Dendritic cell treated with granulocyte-macrophage colony-stimulating factor and Interleukin-4, amounts not matched to agents 40 ng/mL and 50 ng/mL, for 4 days (primary cell): ENCODE measurements at regions not wholly inside any gene's neighbourhood (a gene's known extent, or its start where the extent isn't known, plus 50 kb on each side); places are given as distances from the start of the nearest gene placed in this dataset.

Experiments used
- H3K27ac Mint-ChIP-seq: one replicate; pipeline ENCODE4 v1.8.0; 2022; ENCODE audit warnings: mild to moderate bottlenecking, mixed read lengths
- H3K27me3 Mint-ChIP-seq: one replicate; pipeline ENCODE4 v1.8.0; 2022; ENCODE audit warnings: mild to moderate bottlenecking, mixed read lengths
- H3K36me3 Mint-ChIP-seq: one replicate; pipeline ENCODE4 v1.8.0; 2022; ENCODE audit warnings: low read depth, mixed read lengths
- H3K4me1 Mint-ChIP-seq: one replicate; pipeline ENCODE4 v1.8.0; 2022; ENCODE audit warnings: low read depth, mixed read lengths
- H3K4me3 Mint-ChIP-seq: one replicate; pipeline ENCODE4 v1.8.0; 2022; ENCODE audit warnings: mild to moderate bottlenecking, moderate library complexity, mixed read lengths
- H3K9me3 Mint-ChIP-seq: one replicate; pipeline ENCODE4 v1.8.0; 2022; ENCODE audit warnings: mixed read lengths
- intact Hi-C: fragments of 100-400 bp; cut with micrococcal nuclease; formaldehyde crosslinking; loops from one replicate; pipeline ENCODE4 v1.15.0; 2022

- H3K9me3 Mint-ChIP-seq: no peaks in the 10 kb centered on the region
- H3K27me3 Mint-ChIP-seq: no peaks in the 10 kb centered on the region
- H3K4me1 Mint-ChIP-seq: no peaks in the 10 kb centered on the region
- intact Hi-C loops: no loop called here
- H3K27ac Mint-ChIP-seq: no peak overlapping the region
- no peak overlapping the region for H3K4me3 Mint-ChIP-seq
- H3K36me3 Mint-ChIP-seq: no peaks in the 10 kb centered on the region
These were observed 68.5 kb upstream of the PLCL2 start for GRCh38 chr3:16816048-16816780.

- no peaks in the 10 kb centered on the region for H3K27me3 Mint-ChIP-seq
- no peaks in the 10 kb centered on the region for H3K4me1 Mint-ChIP-seq
- H3K9me3 Mint-ChIP-seq: no peaks in the 10 kb centered on the region
- H3K27ac Mint-ChIP-seq: no peak overlapping the region
- no peak overlapping the region for H3K4me3 Mint-ChIP-seq
- no peaks in the 10 kb centered on the region for H3K36me3 Mint-ChIP-seq
- intact Hi-C loops: no loop called here
These were observed 67.6 kb upstream of the PLCL2 start for GRCh38 chr3:16817197-16817596.

- no peaks in the 10 kb centered on the region for H3K36me3 Mint-ChIP-seq
- intact Hi-C loops: no loop called here
- no peak overlapping the region for H3K27ac Mint-ChIP-seq
- no peaks in the 10 kb centered on the region for H3K9me3 Mint-ChIP-seq
- no peak overlapping the region for H3K4me3 Mint-ChIP-seq
- peaks cover 7% of the 10 kb centered on the region for H3K4me1 Mint-ChIP-seq
- H3K27me3 Mint-ChIP-seq: no peaks in the 10 kb centered on the region
These were observed 66.6 kb upstream of the PLCL2 start for GRCh38 chr3:16818194-16818593.

GRCh38 chr3:16818945-16819344 is 65.8 kb upstream of the PLCL2 start:
- Mint-ChIP-seq H3K4me3 (no peak overlapping the region), H3K4me1 (peaks cover 7% of the 10 kb centered on the region), H3K9me3 (no peaks in the 10 kb centered on the region), H3K36me3 (no peaks in the 10 kb centered on the region), H3K27ac (no peak overlapping the region), H3K27me3 (no peaks in the 10 kb centered on the region)
- intact Hi-C loops: no loop called here

- H3K4me1 Mint-ChIP-seq: peaks cover 7% of the 10 kb centered on the region
- intact Hi-C loops: no loop called here
- no peaks in the 10 kb centered on the region for H3K36me3 Mint-ChIP-seq
- H3K4me3 Mint-ChIP-seq: no peak overlapping the region
- H3K27ac Mint-ChIP-seq: no peak overlapping the region
- H3K27me3 Mint-ChIP-seq: no peaks in the 10 kb centered on the region
- H3K9me3 Mint-ChIP-seq: no peaks in the 10 kb centered on the region
These were observed 64.3 kb upstream of the PLCL2 start for GRCh38 chr3:16820485-16820884.

GRCh38 chr3:16821053-16821452 is 63.7 kb upstream of the PLCL2 start:
- H3K27me3 Mint-ChIP-seq: no peaks in the 10 kb centered on the region
- no peak overlapping the region for H3K4me3 Mint-ChIP-seq
- H3K4me1 Mint-ChIP-seq: peaks cover 7% of the 10 kb centered on the region
- H3K9me3 Mint-ChIP-seq: no peaks in the 10 kb centered on the region
- intact Hi-C loops: no loop called here
- no peaks in the 10 kb centered on the region for H3K36me3 Mint-ChIP-seq
- H3K27ac Mint-ChIP-seq: no peak overlapping the region

GRCh38 chr3:16824081-16824696 is 60.6 kb upstream of the PLCL2 start:
- H3K36me3 Mint-ChIP-seq: no peaks in the 10 kb centered on the region
- no peaks in the 10 kb centered on the region for H3K9me3 Mint-ChIP-seq
- no peak overlapping the region for H3K4me3 Mint-ChIP-seq
- peaks cover 7% of the 10 kb centered on the region for H3K4me1 Mint-ChIP-seq
- no peaks in the 10 kb centered on the region for H3K27me3 Mint-ChIP-seq
- no peak overlapping the region for H3K27ac Mint-ChIP-seq
- intact Hi-C loops: no loop called here

- H3K27ac Mint-ChIP-seq: no peak overlapping the region
- intact Hi-C loops: no loop called here
- H3K4me1 Mint-ChIP-seq: peaks cover 7% of the 10 kb centered on the region
These were observed 59.0 kb upstream of the PLCL2 start for GRCh38 chr3:16825617-16826204.

GRCh38 chr3:16828815-16829214 is 55.9 kb upstream of the PLCL2 start:
- Mint-ChIP-seq H3K27me3 (no peaks in the 10 kb centered on the region), H3K27ac (no peak overlapping the region), H3K9me3 (no peaks in the 10 kb centered on the region), H3K36me3 (no peaks in the 10 kb centered on the region), H3K4me1 (no peaks in the 10 kb centered on the region), H3K4me3 (no peak overlapping the region)
- intact Hi-C loops: loop anchor here (2.0 kb wide), 2 partner anchors 228 to 404 kb away; no protein-coding TSS in a partner anchor

More at GRCh38 chr3:16825617-16826204, 59.0 kb upstream of the PLCL2 start:
- no peaks in the 10 kb centered on the region for H3K9me3 Mint-ChIP-seq
- H3K36me3 Mint-ChIP-seq: no peaks in the 10 kb centered on the region
- no peak overlapping the region for H3K4me3 Mint-ChIP-seq
- no peaks in the 10 kb centered on the region for H3K27me3 Mint-ChIP-seq

GRCh38 chr3:16831846-16832245 is 52.9 kb upstream of the PLCL2 start:
- Mint-ChIP-seq H3K27me3 (no peaks in the 10 kb centered on the region), H3K27ac (no peak overlapping the region), H3K36me3 (no peaks in the 10 kb centered on the region), H3K4me1 (no peaks in the 10 kb centered on the region), H3K9me3 (no peaks in the 10 kb centered on the region), H3K4me3 (no peak overlapping the region)
- intact Hi-C loops: loop anchor here (10.0 kb wide), 1 partner anchor 203 kb away; no protein-coding TSS in a partner anchor

GRCh38 chr3:16834214-16834613 is 50.5 kb upstream of the PLCL2 start:
- Mint-ChIP-seq H3K4me3 (no peak overlapping the region), H3K27me3 (no peaks in the 10 kb centered on the region), H3K9me3 (no peaks in the 10 kb centered on the region), H3K27ac (no peak overlapping the region), H3K36me3 (no peaks in the 10 kb centered on the region), H3K4me1 (no peaks in the 10 kb centered on the region)
- intact Hi-C loops: loop anchor here (10.0 kb wide), 1 partner anchor 201 kb away; no protein-coding TSS in a partner anchor

GRCh38 chr3:16834753-16835152 is 50.0 kb upstream of the PLCL2 start:
- Mint-ChIP-seq H3K4me3 (no peak overlapping the region), H3K4me1 (no peaks in the 10 kb centered on the region), H3K27me3 (no peaks in the 10 kb centered on the region), H3K9me3 (no peaks in the 10 kb centered on the region), H3K36me3 (no peaks in the 10 kb centered on the region), H3K27ac (no peak overlapping the region)
- intact Hi-C loops: loop anchor here (10.0 kb wide), 1 partner anchor 200 kb away; no protein-coding TSS in a partner anchor
